A549 (cell line): ENCODE measurements at regions not wholly inside any gene's neighbourhood (a gene's known extent, or its start where the extent isn't known, plus 50 kb on each side); places are given as distances from the start of the nearest gene placed in this dataset.

Experiments
- ATAC-seq, 2 experiments: fragments of 200-7000 bp in 1 of 2; fragments of >200 bp in 1 of 2; cut with Nextera tagmentation in 1 of 2; cut with Tn5 transposase in 1 of 2; 3 replicates each; pipeline versions ENCODE4 v1.8.0 to v1.9.1; 2018 to 2020; ENCODE audit warnings: mild to moderate bottlenecking in 1 of 2, moderate library complexity in 1 of 2
- CTCF ChIA-PET: fragments of 300-600 bp; sonication (Branson Sonifier 250); formaldehyde crosslinking; extraction: SDS; loops from one replicate; lab custom pipeline; 2021; ENCODE audit warnings: antibody characterized with exemption, inconsistent platforms; lab: Yijun Ruan, JAX
- POLR2A ChIA-PET: fragments of 350-600 bp; formaldehyde crosslinking; extraction: SDS; loops from one replicate; lab custom pipeline; 2021; ENCODE audit warnings: antibody characterized with exemption, inconsistent platforms; lab: Yijun Ruan, JAX
- DNase-seq, 2 experiments: peaks; one replicate each; pipeline versions ENCODE4 v3.0.0 to v3.0.0-alpha.2; 2011 to 2016; ENCODE audit warnings: low read depth in 1 of 2, low spot score in 1 of 2
- FAIRE-seq: peaks from 2 replicates; lab custom pipeline; 2011; peaks lifted over from hg19 to GRCh38; lab: Jason Lieb, UNC
- H3K27ac ChIP-seq, 2 experiments: fragments of >200 bp; sonication (Bioruptor Twin); formaldehyde crosslinking; 3 replicates each; pipeline ENCODE4 v1.5.1; 2016 to 2017
- H3K4me1 ChIP-seq: fragments of >200 bp; sonication (Bioruptor Twin); formaldehyde crosslinking; 3 replicates; pipeline ENCODE4 v1.6.1; 2016
- H3K4me2 ChIP-seq: fragments of >200 bp; sonication (Bioruptor Twin); formaldehyde crosslinking; 3 replicates; pipeline ENCODE4 v1.6.1; 2016
- H3K4me3 ChIP-seq: fragments of >200 bp; sonication (Bioruptor Twin); formaldehyde crosslinking; 3 replicates; pipeline ENCODE4 v1.5.1; 2016
- H3K9me3 ChIP-seq: fragments of >200 bp; sonication (Bioruptor Twin); formaldehyde crosslinking; 3 replicates; pipeline ENCODE4 v1.6.1; 2016
- BHLHE40 ChIP-seq: IDR thresholded peaks from 2 replicates; pipeline ENCODE4 v1.6.1; 2012; ENCODE audit warnings: low read depth, low read length, inconsistent platforms
- CBX2 ChIP-seq: fragments of 200-600 bp; sonication (generic); IDR thresholded peaks from 2 replicates; pipeline ENCODE4 v1.6.1; 2016; ENCODE audit warnings: low read depth, mild to moderate bottlenecking, borderline replicate concordance
- CEBPB ChIP-seq, 2 experiments: fragments of >200 bp in 1 of 2; sonication (Bioruptor Twin) in 1 of 2; formaldehyde crosslinking in 1 of 2; IDR thresholded peaks; 2 replicates each; pipeline ENCODE4 v1.6.1; 2012 to 2016
- CHD2 ChIP-seq: fragments of 150-350 bp; IDR thresholded peaks from 2 replicates; pipeline ENCODE4 v1.6.1; 2014; ENCODE audit warnings: low read length; ENCODE audit not compliant: partially characterized antibody
- EHMT2 ChIP-seq: fragments of 200-600 bp; sonication (generic); IDR thresholded peaks from 2 replicates; pipeline ENCODE4 v1.6.1; 2016; ENCODE audit warnings: antibody characterized with exemption, low read depth, mild to moderate bottlenecking, moderate library complexity
- FOSL2 ChIP-seq, 2 experiments: fragments of 450-650 bp in 1 of 2; fragments of >200 bp in 1 of 2; sonication (Bioruptor Twin) in 1 of 2; formaldehyde crosslinking; IDR thresholded peaks; 2 replicates each; pipeline versions ENCODE4 v1.5.0 to v1.6.1; 2016 to 2020; ENCODE audit warnings: mild to moderate bottlenecking in 1 of 2, moderate library complexity in 1 of 2
- HDAC2 ChIP-seq: fragments of 200-600 bp; sonication (generic); IDR thresholded peaks from 2 replicates; pipeline ENCODE4 v1.6.1; 2016
- JUN ChIP-seq, 2 experiments: fragments of >200 bp; sonication (Bioruptor Twin); formaldehyde crosslinking; IDR thresholded peaks; 2 replicates in 1 of 2; 3 replicates in 1 of 2; pipeline ENCODE4 v1.6.1; 2016 to 2017
- MAFK ChIP-seq: fragments of 450-650 bp; IDR thresholded peaks from 2 replicates; pipeline ENCODE4 v1.6.1; 2014; ENCODE audit not compliant: partially characterized antibody
- NPAS2 ChIP-seq: fragments of 250-450 bp; sonication (Bioruptor Pico); IDR thresholded peaks from 2 replicates; pipeline ENCODE4 v1.8.0; 2022; ENCODE audit warnings: mild to moderate bottlenecking, moderate library complexity, borderline replicate concordance
- RAD21 ChIP-seq, 2 experiments: fragments of >200 bp in 1 of 2; sonication (Bioruptor Twin) in 1 of 2; formaldehyde crosslinking in 1 of 2; IDR thresholded peaks in 1 of 2; conservative IDR thresholded peaks in 1 of 2; 2 replicates in 1 of 2; 3 replicates in 1 of 2; pipeline ENCODE4 v1.6.1; 2012 to 2018; ENCODE audit warnings: inconsistent platforms in 1 of 2
- RARB ChIP-seq: fragments of 250-450 bp; sonication (Bioruptor Pico); IDR thresholded peaks from 2 replicates; pipeline ENCODE4 v1.8.0; 2021; ENCODE audit warnings: mild to moderate bottlenecking, moderate library complexity
- RFX5 ChIP-seq: fragments of 450-650 bp; IDR thresholded peaks from 2 replicates; pipeline ENCODE4 v1.7.1; 2014; ENCODE audit warnings: antibody characterized with exemption, mild to moderate bottlenecking, moderate library complexity
- ZFP36 ChIP-seq: fragments of 450-650 bp; IDR thresholded peaks from 2 replicates; pipeline ENCODE4 v1.6.1; 2014; ENCODE audit warnings: borderline replicate concordance; ENCODE audit not compliant: partially characterized antibody
- WGBS: methylation state at CpG from one replicate; pipeline ENCODE4 v1.1.6; 2017; ENCODE audit errors: missing lambda C conversion rate; 5-methylcytosine and 5-hydroxymethylcytosine counted together
- TF ChIP-seq, protein P1 (sequence below): fragments of 200-600 bp; sonication (generic); IDR thresholded peaks from 2 replicates; pipeline ENCODE4 v1.6.1; 2016; ENCODE audit warnings: antibody characterized with exemption, mild to moderate bottlenecking, moderate library complexity
- TF ChIP-seq, protein P2 (sequence below): fragments of 250-450 bp; sonication (Bioruptor Pico); IDR thresholded peaks from 2 replicates; pipeline ENCODE4 v1.5.0; 2020; ENCODE audit warnings: low read depth, mild to moderate bottlenecking, moderate library complexity
- TF ChIP-seq, protein P3 (sequence below): IDR thresholded peaks from 2 replicates; pipeline ENCODE4 v1.6.1; 2012; ENCODE audit warnings: low read depth, borderline replicate concordance
- TF ChIP-seq, protein P4 (sequence below): fragments of >200 bp; sonication (Bioruptor Twin); formaldehyde crosslinking; IDR thresholded peaks from 3 replicates; pipeline ENCODE4 v1.6.1; 2016

DNA sequence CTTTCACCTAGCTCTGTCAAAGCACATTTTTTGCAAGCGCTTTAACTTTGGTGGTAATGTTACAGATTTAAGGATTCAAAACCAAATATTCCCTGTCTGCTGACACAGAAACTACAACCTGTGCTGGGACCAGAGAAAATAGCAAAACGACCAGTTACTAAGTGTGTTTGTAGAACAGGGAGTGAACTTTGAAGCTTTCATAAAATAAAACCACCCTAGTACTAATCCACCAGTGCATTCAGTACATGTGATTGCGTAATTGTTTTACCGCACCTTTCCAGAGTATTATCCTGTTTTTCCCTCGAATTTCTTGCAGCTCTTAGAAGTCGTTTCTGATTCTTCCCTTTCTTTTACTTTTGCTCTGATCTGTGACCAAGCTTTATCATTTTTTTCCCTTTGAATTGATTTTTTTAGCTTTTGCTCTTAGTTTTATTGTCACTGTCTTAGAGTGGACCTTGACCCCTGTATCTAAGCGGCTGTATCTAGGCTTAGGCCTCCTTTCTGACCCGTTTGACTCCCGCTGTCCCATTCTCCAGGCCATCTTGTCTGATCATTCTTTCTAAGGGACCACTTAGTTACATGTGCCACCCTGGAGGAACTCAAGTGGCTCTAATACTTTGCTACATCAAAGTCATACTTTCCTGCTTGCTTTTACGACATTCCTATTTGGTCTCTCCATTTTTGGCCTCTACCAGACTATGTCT is 429.4 kb downstream of the PCNX1 start:
- peak; percentile 72 to 75; a peak in 3 of 4 replicates for TF ChIP-seq CEBPB (IDR thresholded peaks at IDR 0.05)
- no peak for TF ChIP-seq NPAS2
- TF ChIP-seq MAFK: no peak
- TF ChIP-seq, all 56 proteins: peak for 1
- H3K9me3 ChIP-seq: no peaks in the 10 kb centered on the region
- no peak for ATAC-seq
- H3K27ac ChIP-seq: no peak overlapping the region
- ChIA-PET CTCF (interaction anchor here (0.7 kb wide), 1 partner anchor 12 kb away, joined by 3 read pairs; no protein-coding TSS in a partner anchor), POLR2A (no interaction called here)
- WGBS: 69% methylated on average over 10 of the region's 10 CpGs
- no peak for FAIRE-seq
- no peak overlapping the region; the same call in 2 of the 3 replicates for H3K4me2 ChIP-seq
- H3K4me3 ChIP-seq: no peak overlapping the region
- DNase-seq: no peak
- no peaks in the 10 kb centered on the region for H3K4me1 ChIP-seq

DNA sequence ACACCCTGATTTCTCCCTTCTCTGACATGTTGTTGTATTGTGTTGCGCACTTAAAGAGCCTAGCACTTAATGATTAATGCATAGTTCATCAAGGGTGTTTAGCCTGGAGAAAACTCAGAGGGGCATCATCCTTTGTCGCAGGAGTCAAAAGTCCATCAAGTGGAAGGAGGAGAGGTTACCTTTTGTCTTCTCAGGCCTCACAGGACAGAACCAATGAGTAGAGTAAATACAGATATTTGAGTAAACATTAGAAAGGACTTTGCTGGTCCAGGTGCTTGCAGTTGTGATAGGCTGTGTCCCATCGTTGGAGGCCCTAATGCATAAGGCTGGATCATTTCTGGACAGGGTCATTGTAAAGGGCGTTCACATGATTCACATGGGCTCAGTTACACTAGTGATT is 430.9 kb downstream of the PCNX1 start:
- ChIA-PET POLR2A (no interaction called here), CTCF (interaction anchor here (0.5 kb wide), 1 partner anchor 54 kb away, joined by 3 read pairs; no protein-coding TSS in a partner anchor)
- DNase-seq (no peak), ATAC-seq (no peak), FAIRE-seq (no peak)
- H3K4me2 ChIP-seq: no peak overlapping the region
- no peaks in the 10 kb centered on the region for H3K9me3 ChIP-seq
- H3K4me1 ChIP-seq: no peaks in the 10 kb centered on the region
- no peak overlapping the region for H3K4me3 ChIP-seq
- TF ChIP-seq RAD21 (conservative IDR thresholded peaks at IDR 0.05 in 1 of 2, IDR thresholded peaks at IDR 0.05 in 1 of 2) (no peak), RFX5 (no peak), FOSL2 (IDR thresholded peaks at IDR 0.05) (no peak), FOSL2 (CRISPR knock-in tag; IDR thresholded peaks at IDR 0.05) (no peak), EHMT2 (no peak), JUN (IDR thresholded peaks at IDR 0.05) (no peak), NPAS2 (no peak), ZFP36 (no peak), RARB (CRISPR knock-in tag) (no peak), HDAC2 (no peak), CHD2 (no peak), CBX2 (no peak), BHLHE40 (no peak)
- TF ChIP-seq, protein P1, sequence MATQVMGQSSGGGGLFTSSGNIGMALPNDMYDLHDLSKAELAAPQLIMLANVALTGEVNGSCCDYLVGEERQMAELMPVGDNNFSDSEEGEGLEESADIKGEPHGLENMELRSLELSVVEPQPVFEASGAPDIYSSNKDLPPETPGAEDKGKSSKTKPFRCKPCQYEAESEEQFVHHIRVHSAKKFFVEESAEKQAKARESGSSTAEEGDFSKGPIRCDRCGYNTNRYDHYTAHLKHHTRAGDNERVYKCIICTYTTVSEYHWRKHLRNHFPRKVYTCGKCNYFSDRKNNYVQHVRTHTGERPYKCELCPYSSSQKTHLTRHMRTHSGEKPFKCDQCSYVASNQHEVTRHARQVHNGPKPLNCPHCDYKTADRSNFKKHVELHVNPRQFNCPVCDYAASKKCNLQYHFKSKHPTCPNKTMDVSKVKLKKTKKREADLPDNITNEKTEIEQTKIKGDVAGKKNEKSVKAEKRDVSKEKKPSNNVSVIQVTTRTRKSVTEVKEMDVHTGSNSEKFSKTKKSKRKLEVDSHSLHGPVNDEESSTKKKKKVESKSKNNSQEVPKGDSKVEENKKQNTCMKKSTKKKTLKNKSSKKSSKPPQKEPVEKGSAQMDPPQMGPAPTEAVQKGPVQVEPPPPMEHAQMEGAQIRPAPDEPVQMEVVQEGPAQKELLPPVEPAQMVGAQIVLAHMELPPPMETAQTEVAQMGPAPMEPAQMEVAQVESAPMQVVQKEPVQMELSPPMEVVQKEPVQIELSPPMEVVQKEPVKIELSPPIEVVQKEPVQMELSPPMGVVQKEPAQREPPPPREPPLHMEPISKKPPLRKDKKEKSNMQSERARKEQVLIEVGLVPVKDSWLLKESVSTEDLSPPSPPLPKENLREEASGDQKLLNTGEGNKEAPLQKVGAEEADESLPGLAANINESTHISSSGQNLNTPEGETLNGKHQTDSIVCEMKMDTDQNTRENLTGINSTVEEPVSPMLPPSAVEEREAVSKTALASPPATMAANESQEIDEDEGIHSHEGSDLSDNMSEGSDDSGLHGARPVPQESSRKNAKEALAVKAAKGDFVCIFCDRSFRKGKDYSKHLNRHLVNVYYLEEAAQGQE: no peak
- TF ChIP-seq, protein P2, sequence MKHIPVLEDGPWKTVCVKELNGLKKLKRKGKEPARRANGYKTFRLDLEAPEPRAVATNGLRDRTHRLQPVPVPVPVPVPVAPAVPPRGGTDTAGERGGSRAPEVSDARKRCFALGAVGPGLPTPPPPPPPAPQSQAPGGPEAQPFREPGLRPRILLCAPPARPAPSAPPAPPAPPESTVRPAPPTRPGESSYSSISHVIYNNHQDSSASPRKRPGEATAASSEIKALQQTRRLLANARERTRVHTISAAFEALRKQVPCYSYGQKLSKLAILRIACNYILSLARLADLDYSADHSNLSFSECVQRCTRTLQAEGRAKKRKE (CRISPR knock-in tag): no peak
- TF ChIP-seq, protein P3, sequence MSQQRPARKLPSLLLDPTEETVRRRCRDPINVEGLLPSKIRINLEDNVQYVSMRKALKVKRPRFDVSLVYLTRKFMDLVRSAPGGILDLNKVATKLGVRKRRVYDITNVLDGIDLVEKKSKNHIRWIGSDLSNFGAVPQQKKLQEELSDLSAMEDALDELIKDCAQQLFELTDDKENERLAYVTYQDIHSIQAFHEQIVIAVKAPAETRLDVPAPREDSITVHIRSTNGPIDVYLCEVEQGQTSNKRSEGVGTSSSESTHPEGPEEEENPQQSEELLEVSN: no peak
- TF ChIP-seq, protein P4, sequence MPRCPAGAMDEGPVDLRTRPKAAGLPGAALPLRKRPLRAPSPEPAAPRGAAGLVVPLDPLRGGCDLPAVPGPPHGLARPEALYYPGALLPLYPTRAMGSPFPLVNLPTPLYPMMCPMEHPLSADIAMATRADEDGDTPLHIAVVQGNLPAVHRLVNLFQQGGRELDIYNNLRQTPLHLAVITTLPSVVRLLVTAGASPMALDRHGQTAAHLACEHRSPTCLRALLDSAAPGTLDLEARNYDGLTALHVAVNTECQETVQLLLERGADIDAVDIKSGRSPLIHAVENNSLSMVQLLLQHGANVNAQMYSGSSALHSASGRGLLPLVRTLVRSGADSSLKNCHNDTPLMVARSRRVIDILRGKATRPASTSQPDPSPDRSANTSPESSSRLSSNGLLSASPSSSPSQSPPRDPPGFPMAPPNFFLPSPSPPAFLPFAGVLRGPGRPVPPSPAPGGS: no peak
- H3K27ac ChIP-seq: no peak overlapping the region
- 59% methylated on average over 4 of the region's 4 CpGs for WGBS
